AG04449 (cell line): ENCODE measurements at regions not wholly inside any gene's neighbourhood (a gene's known extent, or its start where the extent isn't known, plus 50 kb on each side); places are given as distances from the start of the nearest gene placed in this dataset.
"Not testable (repeated sequence)": the region's sequence is repeated elsewhere in the genome, so short reads cannot be mapped to it uniquely, and the experiment has no call there.

Source experiments
- CTCF ChIA-PET: fragments of 350-600 bp; formaldehyde crosslinking; extraction: SDS; loops from one replicate; lab custom pipeline; 2021; ENCODE audit warnings: antibody characterized with exemption; lab: Yijun Ruan, JAX
- POLR2A ChIA-PET: fragments of 400-600, 350-600 bp; formaldehyde crosslinking; extraction: SDS; loops from one replicate; lab custom pipeline; 2020; ENCODE audit warnings: antibody characterized with exemption, inconsistent platforms; lab: Yijun Ruan, JAX
- DNase-seq: peaks from one replicate; pipeline ENCODE4 v3.0.0-alpha.2; 2010; ENCODE audit warnings: low read depth, low spot score
- H3K4me3 ChIP-seq: 2 replicates; pipeline ENCODE4 v1.5.1; 2011; ENCODE audit warnings: low read depth, mild to moderate bottlenecking, control low read depth, low read length
- CTCF ChIP-seq: IDR thresholded peaks from one replicate; pipeline ENCODE4 v1.5.1; 2011; ENCODE audit warnings: mild to moderate bottlenecking, moderate library complexity, low read length, control low read depth, inconsistent platforms; ENCODE audit not compliant: insufficient read depth; ENCODE audit errors: missing control alignments

DNA sequence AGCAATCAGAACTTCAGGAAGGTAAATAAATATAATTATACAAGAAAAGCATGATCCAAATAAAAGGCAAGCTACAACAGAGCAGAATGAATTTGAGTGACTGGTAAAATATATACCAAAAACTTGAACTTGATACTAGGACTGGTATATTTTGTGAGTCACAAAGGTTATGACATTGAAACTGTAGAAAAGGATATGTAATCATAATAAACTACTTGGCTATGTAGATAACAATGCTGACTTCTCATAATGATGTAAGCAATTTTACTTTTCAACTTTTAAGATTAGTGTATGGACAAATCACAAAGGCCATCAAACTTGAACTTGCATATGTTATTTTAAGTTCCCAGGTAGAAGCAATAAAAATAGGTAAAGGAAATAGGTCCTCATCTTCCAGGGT is 384.5 kb upstream of the NECTIN3 start:
- CTCF ChIA-PET = no interaction called here
- DNase-seq = no peak
- no peak for TF ChIP-seq CTCF
- H3K4me3 ChIP-seq = no peak overlapping the region
- POLR2A ChIA-PET = no interaction called here

- DNase-seq = no peak
- H3K4me3 ChIP-seq = no peak overlapping the region
- POLR2A ChIA-PET = no interaction called here
- CTCF ChIA-PET = no interaction called here
- no peak for TF ChIP-seq CTCF
Observed at GRCh38 chr3:110697961-110698360, 373.7 kb upstream of the NECTIN3 start.

- CTCF ChIA-PET, H3K4me3 ChIP-seq, POLR2A ChIA-PET, DNase-seq: not testable (repeated sequence)
Observed at GRCh38 chr3:110704332-110704731, 367.3 kb upstream of the NECTIN3 start.

DNA sequence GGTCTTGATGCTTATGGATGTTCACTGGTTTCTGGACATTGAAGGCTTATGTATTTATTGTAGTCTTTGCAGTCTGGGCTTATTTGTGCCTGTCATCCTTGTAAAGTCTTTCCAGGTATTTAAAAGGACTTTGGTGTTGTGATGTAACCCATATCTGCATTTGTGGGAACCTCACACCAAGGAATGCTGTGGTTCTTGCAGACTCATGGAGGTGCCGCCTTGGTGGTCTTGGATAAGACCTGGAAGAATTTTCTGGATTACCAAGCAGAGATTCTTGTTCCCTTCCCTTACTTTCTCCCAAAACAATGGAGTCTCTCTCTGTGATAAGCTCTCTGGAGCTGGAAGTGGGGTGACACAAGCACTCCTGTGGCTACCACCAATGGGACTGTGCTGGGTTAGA is 363.5 kb upstream of the NECTIN3 start:
- POLR2A ChIA-PET = no interaction called here
- no peak for DNase-seq
- CTCF ChIA-PET = no interaction called here
- H3K4me3 ChIP-seq = no peak overlapping the region
- no peak for TF ChIP-seq CTCF

DNA sequence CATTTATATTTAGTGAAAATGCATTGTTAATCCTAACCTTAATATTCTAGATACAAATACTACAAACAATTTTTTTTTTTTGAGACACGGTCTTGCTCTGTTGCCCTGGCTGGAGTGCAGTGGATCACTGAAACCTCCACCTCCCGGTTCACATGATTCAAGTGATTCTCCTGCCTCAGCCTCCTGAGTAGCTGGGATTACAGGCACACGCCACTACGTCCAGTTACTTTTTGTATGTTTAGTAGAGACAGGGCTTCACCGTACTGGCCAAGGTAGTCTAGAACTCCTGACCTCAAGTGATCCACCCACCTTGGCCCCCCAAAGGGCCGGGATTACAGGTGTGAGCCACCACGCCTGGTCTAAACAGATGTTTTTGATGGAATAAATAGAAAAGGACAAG is 361.5 kb upstream of the NECTIN3 start:
- ChIA-PET CTCF (interaction anchor here (0.7 kb wide), 2 partner anchors 39 to 185 kb away, joined by 3 read pairs; no protein-coding TSS in a partner anchor), POLR2A (no interaction called here)
- DNase-seq = no peak
- TF ChIP-seq CTCF = no peak
- no peak overlapping the region for H3K4me3 ChIP-seq

DNA sequence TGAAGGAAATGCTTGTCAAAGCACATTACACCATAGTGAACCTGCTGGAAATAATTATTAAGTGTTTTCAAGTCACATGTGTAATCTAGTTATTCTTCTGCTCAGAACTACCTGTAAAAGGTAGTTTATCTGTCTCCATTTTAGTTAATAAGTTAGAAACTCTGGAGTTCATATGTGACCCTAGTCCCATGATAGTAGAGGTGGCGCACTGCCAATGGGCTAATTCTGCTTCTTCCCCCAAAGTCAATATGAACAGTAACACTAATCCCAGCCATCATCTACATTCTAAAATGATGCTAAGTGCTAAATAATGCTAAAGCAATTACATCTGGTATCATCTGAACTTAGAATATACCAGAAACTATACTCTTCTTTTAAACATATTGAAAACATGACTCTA is 361.0 kb upstream of the NECTIN3 start:
- CTCF ChIA-PET = no interaction called here
- DNase-seq = no peak

More for the DNA sequence above, 361.0 kb upstream of the NECTIN3 start:
- POLR2A ChIA-PET = no interaction called here
- no peak overlapping the region for H3K4me3 ChIP-seq
- no peak for TF ChIP-seq CTCF
